Inferior parietal cortex (tissue), 1 donor: ENCODE measurements at regions not wholly inside any gene's neighbourhood (a gene's known extent, or its start where the extent isn't known, plus 50 kb on each side); places are given as distances from the start of the nearest gene placed in this dataset.
"Not testable (repeated sequence)": the region's sequence is repeated elsewhere in the genome, so short reads cannot be mapped to it uniquely, and the experiment has no call there.

Source experiments
- DNase-seq: peaks from one replicate; pipeline ENCODE4 v3.0.0-alpha.2; 2016; ENCODE audit errors: extremely low spot score

DNA sequence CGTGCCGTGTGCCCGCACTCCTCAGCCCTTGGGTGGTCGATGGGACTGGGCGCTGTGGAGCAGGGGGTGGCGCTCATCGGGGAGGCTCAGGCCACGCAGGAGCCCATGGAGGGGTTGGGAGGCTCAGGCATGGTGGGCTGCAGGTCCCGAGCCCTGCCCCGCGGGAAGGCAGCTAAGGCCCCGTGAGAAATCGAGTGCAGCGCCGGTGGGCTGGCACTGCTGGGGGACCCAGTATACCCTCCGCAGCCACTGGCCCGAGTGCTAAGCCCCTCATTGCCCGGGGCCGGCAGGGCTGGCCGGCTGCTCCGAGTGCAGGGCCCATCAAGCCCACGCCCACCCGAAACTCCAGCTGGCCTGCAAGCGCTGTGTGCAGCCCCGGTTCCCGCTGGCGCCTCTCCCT, 384.1 kb downstream of the GLUD2 start:
- DNase-seq = not testable (repeated sequence)

DNA sequence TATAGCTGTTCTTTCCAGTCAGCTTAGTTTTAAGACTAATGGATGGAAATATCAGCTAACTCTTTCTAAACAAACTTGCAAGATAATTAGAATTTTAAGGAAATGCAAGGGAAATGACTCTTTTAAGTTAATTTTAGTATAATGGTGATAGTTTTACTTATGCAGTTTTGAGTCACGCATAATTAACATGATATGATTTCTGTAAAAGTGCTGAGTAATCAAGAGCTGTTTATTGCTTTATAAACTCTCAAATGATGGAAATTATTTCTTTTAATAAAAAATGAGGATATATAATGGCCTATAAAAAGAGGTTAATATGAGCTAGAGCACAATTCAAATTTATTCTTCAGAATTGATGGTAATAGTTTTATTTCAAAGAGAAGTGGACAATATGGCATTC, 385.9 kb downstream of the GLUD2 start:
- DNase-seq = no peak

DNA sequence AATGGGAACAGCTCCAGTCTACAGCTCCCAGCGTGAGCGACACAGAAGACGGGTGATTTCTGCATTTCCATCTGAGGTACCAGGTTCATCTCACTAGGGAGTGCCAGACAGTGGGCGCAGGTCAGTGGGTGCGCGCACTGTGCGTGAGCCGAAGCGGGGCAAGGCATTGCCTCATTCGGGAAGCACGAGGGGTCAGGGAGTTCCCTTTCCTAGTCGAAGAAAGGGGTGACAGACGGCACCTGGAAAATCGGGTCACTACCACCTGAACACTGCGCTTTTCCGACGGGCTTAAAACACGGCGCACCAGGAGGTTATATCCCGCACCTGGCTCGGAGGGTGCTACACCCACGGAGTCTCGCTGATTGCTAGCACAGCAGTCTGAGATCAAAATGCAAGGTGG, 390.3 kb downstream of the GLUD2 start:
- not testable (repeated sequence) for DNase-seq

DNA sequence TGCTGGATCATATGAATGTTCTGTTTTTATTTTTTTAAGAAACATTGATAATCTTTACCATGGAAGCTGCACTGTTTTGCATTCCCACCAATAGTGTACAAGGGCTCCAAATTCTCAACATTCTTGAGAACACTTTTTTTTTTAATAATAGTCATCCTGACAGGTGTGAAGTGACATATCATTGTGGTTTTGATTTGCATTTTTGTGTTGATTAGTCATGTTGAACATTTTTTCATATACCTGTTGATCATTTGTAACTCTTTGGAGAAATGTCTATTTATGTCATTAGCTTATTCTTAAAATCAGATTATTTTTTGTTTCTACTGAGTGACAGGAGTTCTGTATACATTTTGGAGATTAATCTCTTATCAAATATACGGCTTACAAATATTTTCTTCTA, 408.5 kb downstream of the GLUD2 start:
- no peak for DNase-seq

DNA sequence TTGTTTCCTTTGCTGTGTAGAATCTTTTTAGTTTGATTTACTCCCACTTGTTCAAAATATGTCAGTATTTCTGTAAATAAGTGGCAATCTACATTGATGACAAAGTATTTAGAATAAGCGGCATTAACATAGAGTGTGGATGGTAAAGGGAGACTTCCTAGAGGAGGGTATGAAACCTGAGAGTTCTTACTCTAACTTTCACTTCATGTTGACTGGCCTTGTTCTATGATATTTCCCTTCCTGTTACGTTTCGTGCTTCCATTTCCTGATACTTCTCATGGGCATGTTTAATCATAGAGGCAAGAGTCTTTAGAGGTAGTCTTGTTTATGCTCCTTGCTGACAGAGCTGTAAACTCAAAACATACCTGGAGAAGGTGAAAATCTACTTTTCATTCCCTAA, 408.9 kb downstream of the GLUD2 start:
- DNase-seq = no peak

DNA sequence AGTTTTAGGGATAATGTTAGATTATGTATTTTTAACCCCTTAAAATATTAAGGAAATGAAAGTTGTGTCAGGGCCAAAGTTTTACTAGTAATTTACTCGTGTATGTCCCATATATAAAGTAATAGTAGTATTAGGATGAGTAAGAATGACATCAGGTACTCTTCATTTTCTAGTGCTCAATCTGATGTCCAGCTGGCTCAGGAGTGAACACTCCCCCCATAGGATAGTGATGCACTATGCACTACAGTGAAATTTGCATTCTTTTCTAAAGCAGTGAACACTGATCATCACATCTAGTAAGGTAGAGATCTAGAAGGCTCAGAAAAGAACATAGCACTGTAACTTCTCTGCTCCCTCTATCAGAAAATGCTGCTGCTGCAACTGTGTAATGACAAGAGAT, 409.7 kb downstream of the GLUD2 start:
- DNase-seq = no peak

DNA sequence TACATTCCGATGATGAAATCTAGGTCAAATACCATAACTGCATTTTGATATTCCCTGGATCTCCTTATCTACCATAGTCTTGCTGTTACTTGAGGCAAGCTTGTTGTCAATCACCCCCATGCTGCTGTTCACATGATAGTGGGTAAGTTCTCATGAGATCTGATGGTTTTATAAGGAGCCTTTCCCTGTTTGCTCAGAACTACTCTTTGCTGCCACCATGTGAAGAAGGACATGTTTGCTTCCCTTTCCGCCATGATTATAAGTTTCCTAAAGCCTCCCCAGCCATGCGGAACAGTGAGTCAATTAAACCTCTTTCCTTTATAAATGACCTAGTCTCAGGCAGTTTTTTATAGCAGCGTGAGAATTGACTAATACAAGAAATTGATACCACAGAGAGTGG, 432.0 kb downstream of the GLUD2 start:
- no peak for DNase-seq

DNA sequence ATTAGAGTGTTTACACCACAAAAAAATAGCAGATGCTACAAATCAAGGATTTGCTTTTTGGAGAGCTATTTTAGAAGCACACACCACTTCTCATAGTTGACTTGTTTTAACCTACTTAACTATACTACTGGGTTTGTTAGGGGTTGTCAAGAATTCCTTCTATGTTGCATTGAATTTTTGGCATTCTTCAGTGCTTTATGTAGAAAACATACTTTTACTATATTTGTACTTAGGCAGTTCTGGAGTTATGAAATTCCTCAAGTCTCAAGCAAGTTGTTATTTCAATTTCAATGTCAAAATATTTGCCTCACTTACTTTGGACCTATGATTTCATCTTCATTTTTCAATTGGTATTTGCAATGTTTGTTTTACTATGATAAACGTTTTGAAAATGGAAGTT, 449.6 kb downstream of the GLUD2 start:
- no peak for DNase-seq

DNA sequence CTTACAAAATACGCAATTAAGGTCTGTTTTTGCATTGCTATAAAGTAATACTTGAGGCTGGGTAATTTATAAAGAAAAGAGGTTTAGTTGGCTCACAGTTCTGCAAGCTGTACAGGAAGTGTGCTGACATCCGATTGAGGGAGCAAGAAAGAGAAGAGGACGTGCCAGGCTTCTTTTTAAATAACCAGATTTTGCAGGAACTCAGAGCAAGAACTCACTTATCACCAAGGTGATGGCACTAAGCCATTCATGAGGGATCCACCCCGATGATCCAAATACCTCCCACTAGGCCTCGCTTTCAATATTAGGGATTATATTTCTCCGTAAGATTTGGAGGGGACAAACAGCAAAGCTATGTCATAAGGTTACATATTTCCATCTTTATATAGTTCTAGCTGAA, 456.7 kb downstream of the GLUD2 start:
- no peak for DNase-seq

DNA sequence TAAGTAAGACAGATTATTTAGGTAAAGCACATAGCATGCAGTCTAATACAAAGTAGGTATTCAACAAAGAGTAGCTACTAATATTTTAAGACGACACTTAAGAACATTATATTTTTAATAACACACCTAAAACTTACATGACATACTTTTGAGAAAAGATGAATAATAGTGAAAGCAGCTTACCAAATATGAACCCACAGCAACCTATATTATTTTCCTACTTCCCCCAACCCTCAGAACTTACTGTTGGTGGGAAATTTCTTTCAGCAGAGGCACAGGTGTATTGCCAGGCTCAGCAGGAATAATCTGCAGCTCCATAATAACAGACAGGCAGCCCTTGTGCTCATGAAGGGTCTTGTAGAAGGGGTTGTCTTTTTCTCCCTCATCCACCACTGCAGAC, 498.9 kb downstream of the GLUD2 start:
- no peak for DNase-seq

DNA sequence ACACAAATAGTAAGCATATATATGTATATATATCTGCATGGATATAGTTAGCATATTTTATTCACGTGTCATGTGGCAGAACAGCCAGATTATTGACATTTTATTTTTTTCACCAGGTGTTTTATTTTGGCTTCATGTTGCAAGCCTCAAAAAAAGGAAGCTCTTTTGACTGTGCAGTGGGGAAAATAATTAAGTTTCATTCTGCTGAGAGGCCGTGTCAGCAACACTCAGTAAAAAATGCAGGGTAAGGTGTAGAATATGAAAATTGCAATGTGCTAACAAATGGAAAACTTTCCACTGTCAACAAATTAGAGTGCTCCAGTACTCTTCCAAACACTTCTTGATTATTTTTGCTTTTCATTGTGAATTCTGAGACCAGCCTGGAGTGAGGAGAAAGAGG, 511.5 kb downstream of the GLUD2 start:
- DNase-seq = no peak

DNA sequence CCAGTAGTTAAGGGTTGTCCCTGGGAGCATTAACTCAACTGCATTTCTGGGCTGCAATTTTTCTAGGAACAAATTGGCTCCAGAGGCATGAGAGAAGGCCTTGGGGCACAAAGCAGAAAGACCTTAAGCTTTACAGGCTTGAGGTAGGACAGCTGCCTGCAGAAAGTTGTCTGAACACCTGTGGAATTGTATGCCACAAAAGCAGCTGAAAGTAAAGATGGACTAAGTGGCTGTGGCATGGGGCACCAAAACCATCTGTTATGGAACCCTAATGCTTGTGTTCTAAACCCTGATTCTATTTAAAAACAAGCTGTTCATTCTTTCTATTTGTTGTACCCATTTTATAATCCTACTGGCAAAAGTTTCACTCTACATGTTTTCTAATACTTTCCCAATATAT, 515.2 kb downstream of the GLUD2 start:
- DNase-seq = no peak

DNA sequence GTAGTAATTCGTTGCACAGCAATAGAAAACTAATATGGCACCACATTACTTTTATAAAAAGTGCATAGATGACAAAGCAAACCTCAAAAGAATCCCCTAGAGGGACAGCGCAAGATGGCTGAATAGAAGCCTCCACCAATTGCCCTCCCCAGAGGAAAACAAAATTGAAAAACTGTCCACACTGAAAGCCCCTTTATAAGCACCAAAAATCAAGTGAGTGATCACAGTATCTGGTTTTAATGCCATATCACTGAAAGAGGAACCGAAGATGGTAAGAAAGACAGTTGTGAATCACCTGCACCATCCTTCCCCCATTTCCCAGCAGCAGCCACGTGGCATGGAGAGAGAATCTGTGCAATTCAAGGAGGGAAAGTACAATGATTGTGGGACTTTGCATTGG, 522.2 kb downstream of the GLUD2 start:
- no peak for DNase-seq

DNA sequence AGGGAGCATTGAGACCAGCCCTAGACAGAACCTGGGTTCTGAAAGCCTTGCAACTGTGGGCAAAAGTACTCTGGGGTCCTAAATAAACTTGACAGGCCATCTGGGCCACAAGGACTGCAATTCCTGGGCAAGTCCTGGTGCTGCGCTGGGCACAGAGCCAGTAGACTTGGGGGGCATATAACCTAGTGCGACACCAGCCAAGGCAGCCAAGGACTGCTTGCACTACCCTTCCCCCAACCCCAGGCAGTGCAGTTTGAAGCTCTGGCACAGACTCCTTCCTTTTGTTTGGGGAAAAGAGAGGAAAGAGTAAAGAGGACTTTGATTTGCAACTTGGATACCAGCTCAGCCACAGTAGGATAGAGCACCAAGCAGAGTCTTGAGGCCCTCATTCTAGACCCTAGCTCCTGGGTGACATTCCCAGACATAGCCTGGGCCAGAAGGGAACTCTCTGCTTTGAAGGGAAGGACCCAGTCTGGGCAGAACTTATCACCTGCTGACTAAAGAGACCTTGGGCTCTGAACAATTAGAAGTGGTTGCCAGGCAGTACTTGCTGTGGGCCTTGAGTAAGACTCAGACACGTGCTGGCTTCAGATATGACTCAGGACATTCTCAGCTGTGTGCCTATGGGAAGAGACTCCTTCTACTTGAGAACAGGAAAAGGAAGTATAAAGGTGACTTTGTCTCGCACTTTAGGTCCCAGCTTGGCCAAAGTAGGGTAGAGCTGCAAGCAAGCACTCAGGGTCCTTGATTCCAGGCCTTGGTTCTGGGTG, 522.8 kb downstream of the GLUD2 start:
- DNase-seq = no peak

DNA sequence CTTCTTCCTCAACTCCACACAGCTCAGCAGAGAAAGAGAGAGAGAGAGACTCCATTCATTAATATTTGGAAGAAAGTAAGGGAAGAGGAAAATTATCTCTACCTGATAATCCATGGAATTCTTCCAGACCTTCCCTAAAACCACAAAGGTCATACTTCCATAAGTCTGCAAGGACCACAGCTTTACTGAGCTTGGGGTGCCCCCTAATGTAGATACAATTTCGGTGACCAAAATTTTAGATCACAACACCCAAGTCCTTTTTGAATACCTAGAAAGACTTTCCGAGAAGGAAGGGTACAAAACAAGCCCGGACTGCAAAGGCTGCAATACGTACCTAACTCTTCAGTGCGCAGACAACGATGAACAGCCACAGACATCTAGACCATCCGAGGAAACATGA, 523.9 kb downstream of the GLUD2 start:
- DNase-seq = no peak

DNA sequence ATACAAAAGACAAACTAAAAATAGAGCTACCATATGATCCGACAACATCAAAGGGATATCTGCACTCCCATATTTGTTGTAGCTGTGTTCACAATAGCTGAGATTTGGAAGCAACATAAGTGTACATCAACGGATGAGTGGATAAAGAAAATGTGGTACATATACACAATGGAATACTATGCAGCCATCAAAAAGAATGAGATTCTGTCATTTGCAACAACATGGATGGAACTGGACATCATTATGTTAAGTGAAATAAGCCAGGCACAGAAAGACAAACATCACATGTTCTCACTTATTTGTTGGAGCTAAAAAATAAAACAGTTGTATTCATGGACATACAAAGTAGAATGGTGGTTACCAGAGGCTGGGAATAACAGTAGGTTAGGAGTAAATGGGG, 527.0 kb downstream of the GLUD2 start:
- DNase-seq = not testable (repeated sequence)

DNA sequence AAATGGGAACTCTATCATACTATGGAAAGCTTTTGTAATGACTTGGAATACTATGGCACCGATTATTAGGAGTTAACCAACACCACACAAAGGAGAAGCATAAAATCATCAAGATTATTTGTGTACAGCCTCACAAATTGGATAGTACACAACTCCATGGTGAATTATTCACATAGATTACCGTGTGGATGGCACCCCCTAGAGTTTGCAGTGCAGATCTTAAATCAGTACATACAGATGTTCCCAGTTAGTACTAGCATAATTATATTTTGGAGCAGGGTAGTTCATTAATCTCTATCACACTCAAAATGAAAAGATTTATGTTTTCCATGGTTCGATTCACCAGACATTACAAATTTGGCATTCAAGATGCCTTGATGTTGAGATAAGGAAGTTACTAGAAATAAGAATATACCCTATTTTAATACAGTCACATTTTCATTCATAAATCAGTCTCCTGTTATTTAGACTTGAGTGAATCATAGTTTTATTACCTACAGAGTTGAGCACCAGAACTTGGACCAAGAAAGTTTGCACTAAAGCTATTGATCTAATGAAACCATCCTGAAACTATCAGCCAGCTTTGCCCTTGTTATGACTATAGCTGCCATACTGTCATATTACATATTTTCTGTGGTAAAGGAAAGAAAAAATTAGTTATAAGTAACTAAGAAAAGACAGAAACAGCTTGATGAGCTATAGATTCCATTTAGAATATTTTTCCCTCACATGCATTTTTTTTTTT, 531.8 kb downstream of the GLUD2 start:
- DNase-seq = peak; percentile 26

DNA sequence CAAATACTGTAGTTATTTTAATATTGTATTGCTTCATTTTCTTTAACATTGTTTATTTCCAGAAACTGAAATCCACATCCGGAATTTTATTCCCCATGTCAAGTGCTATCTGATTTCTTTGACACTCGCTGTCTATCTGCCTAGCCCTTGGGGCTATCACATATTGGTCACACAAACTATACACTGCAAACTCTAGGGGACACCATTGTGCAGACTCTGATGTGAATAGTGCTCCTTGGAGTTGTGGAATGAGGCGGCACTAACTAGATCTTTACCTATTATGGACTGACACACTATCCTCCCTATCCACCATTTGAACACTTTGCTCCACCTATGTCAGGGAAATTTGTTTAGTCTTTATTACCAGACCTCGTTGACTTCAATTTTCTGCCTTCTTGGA, 534.5 kb downstream of the GLUD2 start:
- DNase-seq = no peak

DNA sequence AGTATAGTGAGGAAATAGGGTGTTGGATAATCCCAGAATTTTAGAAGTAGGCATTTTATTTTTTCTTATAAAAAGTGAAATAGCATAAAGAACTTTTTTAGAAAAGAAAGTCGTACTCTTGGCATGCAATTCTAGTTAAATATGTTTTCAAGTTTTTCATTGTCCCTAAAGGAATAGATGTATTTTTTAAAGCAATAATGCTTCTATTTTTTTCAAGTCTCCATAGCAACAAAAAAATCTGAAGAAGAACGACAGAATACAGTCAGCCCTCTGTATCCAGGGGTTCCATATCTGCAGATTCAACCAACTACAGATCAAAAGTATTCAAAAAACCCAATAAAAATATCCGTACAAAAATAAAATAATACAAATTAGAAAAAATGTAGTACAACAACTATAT, 538.2 kb downstream of the GLUD2 start:
- no peak for DNase-seq

DNA sequence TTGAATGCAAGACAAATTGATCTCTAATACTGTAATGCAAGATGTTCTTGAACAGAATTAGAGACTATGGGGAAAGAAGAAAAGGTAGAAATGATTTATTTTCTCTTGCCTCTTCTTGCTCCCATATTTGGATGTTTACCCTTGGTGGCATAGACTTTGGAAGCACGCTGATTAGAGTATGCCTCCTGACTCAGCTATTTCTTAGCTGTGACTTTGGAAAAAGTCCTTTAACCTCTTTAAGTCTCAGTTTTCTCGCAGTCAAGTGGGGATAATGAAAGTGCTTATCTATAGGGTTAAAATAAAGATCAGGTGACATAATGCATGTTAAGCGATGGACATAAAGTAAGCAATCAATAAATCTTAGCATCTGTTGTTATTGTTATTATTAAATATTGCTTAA, 545.5 kb downstream of the GLUD2 start:
- DNase-seq = no peak

DNA sequence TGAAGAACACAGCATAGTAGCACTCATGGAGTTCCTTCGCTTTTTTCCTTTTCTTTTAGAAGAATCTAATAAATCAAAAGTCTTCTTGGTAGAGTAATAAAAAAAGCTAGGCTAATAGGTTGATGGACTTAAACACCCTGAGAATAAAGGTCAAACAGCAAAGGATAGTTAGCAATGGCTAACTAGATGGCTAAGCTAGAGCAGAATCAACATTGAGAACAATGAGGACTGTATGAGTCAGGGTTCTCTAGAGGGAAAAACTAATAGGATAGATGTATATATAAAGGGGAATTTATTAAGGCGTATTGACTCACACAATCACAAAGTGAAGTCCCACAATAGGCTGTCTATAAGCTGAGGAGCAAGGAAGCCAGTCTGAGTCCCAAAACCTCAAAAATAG, 550.9 kb downstream of the GLUD2 start:
- DNase-seq = no peak

DNA sequence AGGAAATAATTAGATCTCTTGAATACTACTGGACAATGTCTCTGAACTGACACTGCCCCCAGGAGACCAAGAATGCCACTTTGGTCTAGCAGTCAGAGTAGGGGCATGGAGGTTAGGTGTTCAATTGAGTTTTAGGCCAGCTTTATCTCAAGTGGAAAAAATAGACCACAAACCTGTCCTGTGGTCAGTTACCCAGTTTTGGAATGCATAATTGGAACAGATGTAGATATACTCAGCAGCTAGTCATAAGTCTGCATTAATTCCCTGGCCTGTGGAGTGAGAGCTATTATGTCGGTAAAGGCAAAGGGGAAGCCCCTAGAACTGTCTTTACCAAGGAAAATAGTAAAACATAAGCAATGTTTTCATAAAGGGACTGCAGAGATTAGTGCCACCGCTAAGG, 587.7 kb downstream of the GLUD2 start:
- no peak for DNase-seq

DNA sequence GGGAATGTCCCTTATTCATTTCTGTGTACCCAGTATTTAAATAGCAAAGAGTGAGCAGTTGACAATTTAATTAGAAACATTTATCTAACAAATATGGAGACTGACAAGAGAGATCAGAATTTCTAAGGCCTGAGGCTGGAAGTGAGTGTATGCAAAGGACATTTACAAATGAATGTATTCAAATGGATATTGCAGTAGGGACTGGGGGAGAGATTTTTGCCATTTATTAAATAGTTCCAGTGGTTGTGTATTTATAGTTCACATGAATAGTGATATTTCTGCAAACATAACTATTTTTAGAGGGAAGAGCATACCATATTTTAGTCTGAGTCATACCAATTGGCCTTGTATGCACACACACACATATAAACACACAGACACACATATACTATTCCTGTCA, 592.4 kb downstream of the GLUD2 start:
- DNase-seq = no peak

DNA sequence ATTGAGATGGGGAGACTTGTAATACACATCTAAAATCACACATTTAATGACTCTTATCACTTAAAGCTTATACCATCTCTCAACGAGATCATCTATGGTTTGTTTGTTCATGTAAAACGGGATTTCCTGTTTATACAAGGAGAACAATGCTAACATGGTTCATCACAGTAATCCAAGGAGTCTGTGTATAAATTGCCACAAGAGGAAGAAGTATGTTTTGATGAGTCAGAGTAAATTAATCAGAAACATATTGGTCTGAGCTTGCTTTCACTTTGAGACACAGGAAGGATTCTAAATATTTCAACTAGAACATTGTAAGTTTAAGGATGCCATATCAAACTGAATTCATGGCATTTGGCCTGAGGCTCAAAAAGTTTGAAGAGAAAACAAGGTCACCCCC, 594.1 kb downstream of the GLUD2 start:
- no peak for DNase-seq
